PC-9 (cell line): ENCODE measurements at regions not wholly inside any gene's neighbourhood (a gene's known extent, or its start where the extent isn't known, plus 50 kb on each side); places are given as distances from the start of the nearest gene placed in this dataset.

Source experiments
- EZH2 ChIP-seq: fragments of 200-600 bp; sonication (generic); IDR thresholded peaks from 2 replicates; pipeline ENCODE4 v1.8.0; 2017; ENCODE audit warnings: antibody characterized with exemption, low read depth
- TF ChIP-seq, protein P1 (sequence below): fragments of 200-600 bp; sonication (generic); conservative IDR thresholded peaks from 2 replicates; pipeline ENCODE4 v1.6.1; 2017; ENCODE audit warnings: mixed run types, antibody characterized with exemption, mild to moderate bottlenecking, moderate library complexity

DNA sequence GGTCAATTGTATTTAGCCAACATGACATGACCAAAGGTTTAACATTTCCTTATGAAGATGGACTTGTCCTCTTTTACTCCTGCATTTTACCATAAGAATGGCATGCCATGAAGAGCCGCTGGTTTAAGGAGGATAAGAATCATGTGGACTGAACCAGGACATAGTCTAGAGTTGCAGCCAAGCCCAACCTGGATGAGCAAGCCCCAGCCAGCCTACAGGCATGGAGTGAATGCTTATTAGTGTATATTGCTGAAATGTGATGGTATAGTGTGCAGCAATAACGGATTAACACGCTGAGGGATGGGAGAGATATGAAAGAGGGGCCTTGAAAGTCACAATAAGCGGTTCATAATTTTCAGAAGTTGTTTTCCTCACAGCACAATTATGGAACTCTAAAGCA is 523.2 kb downstream of the NTRK2 start:
- TF ChIP-seq, protein P1, sequence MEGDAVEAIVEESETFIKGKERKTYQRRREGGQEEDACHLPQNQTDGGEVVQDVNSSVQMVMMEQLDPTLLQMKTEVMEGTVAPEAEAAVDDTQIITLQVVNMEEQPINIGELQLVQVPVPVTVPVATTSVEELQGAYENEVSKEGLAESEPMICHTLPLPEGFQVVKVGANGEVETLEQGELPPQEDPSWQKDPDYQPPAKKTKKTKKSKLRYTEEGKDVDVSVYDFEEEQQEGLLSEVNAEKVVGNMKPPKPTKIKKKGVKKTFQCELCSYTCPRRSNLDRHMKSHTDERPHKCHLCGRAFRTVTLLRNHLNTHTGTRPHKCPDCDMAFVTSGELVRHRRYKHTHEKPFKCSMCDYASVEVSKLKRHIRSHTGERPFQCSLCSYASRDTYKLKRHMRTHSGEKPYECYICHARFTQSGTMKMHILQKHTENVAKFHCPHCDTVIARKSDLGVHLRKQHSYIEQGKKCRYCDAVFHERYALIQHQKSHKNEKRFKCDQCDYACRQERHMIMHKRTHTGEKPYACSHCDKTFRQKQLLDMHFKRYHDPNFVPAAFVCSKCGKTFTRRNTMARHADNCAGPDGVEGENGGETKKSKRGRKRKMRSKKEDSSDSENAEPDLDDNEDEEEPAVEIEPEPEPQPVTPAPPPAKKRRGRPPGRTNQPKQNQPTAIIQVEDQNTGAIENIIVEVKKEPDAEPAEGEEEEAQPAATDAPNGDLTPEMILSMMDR = no peak
- no peak for TF ChIP-seq EZH2
